Tibial artery (tissue), 4 donors: ENCODE measurements at regions not wholly inside any gene's neighbourhood (a gene's known extent, or its start where the extent isn't known, plus 50 kb on each side); places are given as distances from the start of the nearest gene placed in this dataset.

Experiments used
- DNase-seq, 2 donors: peaks; one replicate each; pipeline ENCODE4 v3.0.0-alpha.2; 2019
- H3K27ac ChIP-seq, 2 donors: fragments of 200-600 bp; sonication (generic) in 1 of 2; 1 replicate in 1 of 2; 2 replicates in 1 of 2; pipeline ENCODE4 v1.5.1; 2018 to 2019; ENCODE audit warnings: mild to moderate bottlenecking in 1 of 2
- H3K27me3 ChIP-seq, 2 donors: fragments of 200-600 bp; sonication (generic) in 1 of 2; one replicate each; pipeline versions ENCODE4 v1.5.1 to v1.6.0; 2016 to 2019
- H3K36me3 ChIP-seq, 3 donors: fragments of 200-600 bp; sonication (generic) in 2 of 3; one replicate each; pipeline ENCODE4 v1.5.1; 2016 to 2019; ENCODE audit warnings: mild to moderate bottlenecking in 2 of 3
- H3K4me1 ChIP-seq, 4 donors: fragments of 200-600 bp; sonication (generic) in 2 of 4; 1 replicate in 3 of 4; 2 replicates in 1 of 4; pipeline ENCODE4 v1.5.1; 2016 to 2019
- H3K4me3 ChIP-seq, 2 donors: fragments of 200-600 bp; sonication (generic) in 1 of 2; 1 replicate in 1 of 2; 2 replicates in 1 of 2; pipeline ENCODE4 v1.5.1; 2018 to 2019; ENCODE audit warnings: mild to moderate bottlenecking in 2 of 2
- H3K9me3 ChIP-seq, 3 donors: fragments of 200-600 bp; sonication (generic) in 1 of 3; one replicate each; pipeline ENCODE4 v1.5.1; 2016 to 2019
- intact Hi-C: fragments of 100-400 bp; cut with DNase I; formaldehyde crosslinking; loops from one replicate; pipeline ENCODE4 v1.15.0; 2023; ENCODE audit warnings: low total_unique reads
- TF ChIP-seq, protein P1 (sequence below), 2 experiments: fragments of 200-600 bp in 1 of 2; fragments of 450-650 bp in 1 of 2; IDR thresholded peaks; one replicate each; pipeline ENCODE4 v1.5.1; 2017 to 2019; ENCODE audit warnings: antibody characterized with exemption in 2 of 2, mild to moderate bottlenecking in 1 of 2, moderate library complexity in 1 of 2

GRCh38 chr3:137259701-137260100 is 301.9 kb downstream of the IL20RB start:
- no peak overlapping the region for H3K4me3 ChIP-seq
- no peaks in the 10 kb centered on the region for H3K4me1 ChIP-seq
- no peak for DNase-seq
- no peaks in the 10 kb centered on the region for H3K9me3 ChIP-seq
- TF ChIP-seq, protein P1, sequence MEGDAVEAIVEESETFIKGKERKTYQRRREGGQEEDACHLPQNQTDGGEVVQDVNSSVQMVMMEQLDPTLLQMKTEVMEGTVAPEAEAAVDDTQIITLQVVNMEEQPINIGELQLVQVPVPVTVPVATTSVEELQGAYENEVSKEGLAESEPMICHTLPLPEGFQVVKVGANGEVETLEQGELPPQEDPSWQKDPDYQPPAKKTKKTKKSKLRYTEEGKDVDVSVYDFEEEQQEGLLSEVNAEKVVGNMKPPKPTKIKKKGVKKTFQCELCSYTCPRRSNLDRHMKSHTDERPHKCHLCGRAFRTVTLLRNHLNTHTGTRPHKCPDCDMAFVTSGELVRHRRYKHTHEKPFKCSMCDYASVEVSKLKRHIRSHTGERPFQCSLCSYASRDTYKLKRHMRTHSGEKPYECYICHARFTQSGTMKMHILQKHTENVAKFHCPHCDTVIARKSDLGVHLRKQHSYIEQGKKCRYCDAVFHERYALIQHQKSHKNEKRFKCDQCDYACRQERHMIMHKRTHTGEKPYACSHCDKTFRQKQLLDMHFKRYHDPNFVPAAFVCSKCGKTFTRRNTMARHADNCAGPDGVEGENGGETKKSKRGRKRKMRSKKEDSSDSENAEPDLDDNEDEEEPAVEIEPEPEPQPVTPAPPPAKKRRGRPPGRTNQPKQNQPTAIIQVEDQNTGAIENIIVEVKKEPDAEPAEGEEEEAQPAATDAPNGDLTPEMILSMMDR (IDR thresholded peaks at IDR 0.05), result no peak
- H3K36me3 ChIP-seq, result no peaks in the 10 kb centered on the region
- H3K27me3 ChIP-seq, result no peaks in the 10 kb centered on the region
- H3K27ac ChIP-seq, result no peak overlapping the region
- intact Hi-C loops, result no loop called here

- no peak for DNase-seq
- no peak overlapping the region for H3K27ac ChIP-seq
- H3K9me3 ChIP-seq, result no peaks in the 10 kb centered on the region
- TF ChIP-seq, protein P1 (IDR thresholded peaks at IDR 0.05), result no peak
- intact Hi-C loops, result no loop called here
- no peaks in the 10 kb centered on the region for H3K4me1 ChIP-seq
- H3K27me3 ChIP-seq, result peaks cover 0 to 4% of the 10 kb centered on the region in 2 donors
- no peaks in the 10 kb centered on the region for H3K36me3 ChIP-seq
- H3K4me3 ChIP-seq, result no peak overlapping the region
Measured at GRCh38 chr3:137264071-137264820, 306.5 kb downstream of the IL20RB start.

DNA sequence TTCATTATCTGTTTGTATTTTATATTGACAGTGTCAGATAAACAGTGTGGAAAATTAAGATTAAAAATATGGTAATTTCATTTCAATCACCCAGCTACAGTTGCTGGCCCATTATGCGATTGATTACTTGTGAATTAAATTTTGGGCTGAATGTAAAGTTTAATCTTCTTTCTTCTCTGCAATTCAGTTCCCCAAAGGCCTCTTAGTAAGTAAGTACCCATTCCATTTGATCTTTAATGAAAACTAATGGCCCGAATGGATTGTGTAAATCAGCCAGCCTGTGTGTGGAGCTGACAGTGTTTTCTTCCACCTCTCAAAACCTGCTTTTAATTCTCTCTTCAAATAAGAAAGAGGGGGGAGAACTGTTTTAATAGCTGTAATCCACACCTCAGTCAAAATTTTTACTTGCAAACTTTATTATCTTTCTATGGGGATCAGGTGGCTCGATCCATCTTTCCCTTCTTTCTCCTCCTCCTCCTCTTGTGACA is 307.1 kb downstream of the IL20RB start:
- peaks cover 0 to 4% of the 10 kb centered on the region in 2 donors for H3K27me3 ChIP-seq
- H3K4me3 ChIP-seq, result no peak overlapping the region
- H3K36me3 ChIP-seq, result no peaks in the 10 kb centered on the region
- H3K9me3 ChIP-seq, result no peaks in the 10 kb centered on the region
- DNase-seq, result no peak
- intact Hi-C loops, result no loop called here
- no peak overlapping the region for H3K27ac ChIP-seq
- TF ChIP-seq, protein P1 (IDR thresholded peaks at IDR 0.05), result no peak
- no peaks in the 10 kb centered on the region for H3K4me1 ChIP-seq

DNA sequence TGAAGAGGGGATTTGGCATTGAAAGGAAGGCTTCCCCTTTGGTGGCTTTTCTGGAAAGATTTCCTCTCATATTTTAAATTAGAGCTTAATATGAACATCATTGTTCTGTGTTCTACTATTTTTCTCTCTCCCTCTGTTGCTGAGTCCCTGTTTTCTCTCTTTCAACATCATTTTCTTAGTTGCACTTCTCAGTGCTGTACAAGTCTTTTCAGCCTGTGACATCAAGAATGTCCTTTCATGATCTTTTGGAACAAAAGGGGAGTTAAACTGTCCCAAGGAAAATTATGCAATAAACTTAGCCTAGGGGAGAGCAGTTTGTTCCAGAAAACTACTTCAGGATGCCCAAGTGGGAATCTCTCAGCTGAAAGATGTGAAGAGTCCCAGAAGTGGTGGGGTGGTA is 325.1 kb downstream of the IL20RB start:
- DNase-seq, result no peak
- intact Hi-C loops, result no loop called here
- Histone ChIP-seq H3K27me3 (peaks cover 0 to 2% of the 10 kb centered on the region in 2 donors), H3K27ac (no peak overlapping the region), H3K4me3 (no peak overlapping the region), H3K36me3 (no peaks in the 10 kb centered on the region), H3K4me1 (no peaks in the 10 kb centered on the region), H3K9me3 (no peaks in the 10 kb centered on the region)
- TF ChIP-seq, protein P1 (IDR thresholded peaks at IDR 0.05), result no peak

- no peak overlapping the region for H3K27ac ChIP-seq
- DNase-seq, result no peak
- H3K9me3 ChIP-seq, result no peaks in the 10 kb centered on the region
- intact Hi-C loops, result no loop called here
- no peaks in the 10 kb centered on the region for H3K36me3 ChIP-seq
- TF ChIP-seq, protein P1 (IDR thresholded peaks at IDR 0.05), result no peak
- H3K27me3 ChIP-seq, result no peaks in the 10 kb centered on the region
- no peak overlapping the region for H3K4me3 ChIP-seq
- H3K4me1 ChIP-seq, result no peaks in the 10 kb centered on the region
Measured at GRCh38 chr3:137285924-137286323, 328.1 kb downstream of the IL20RB start.
